HG02973 (cell line): ENCODE measurements at regions not wholly inside any gene's neighbourhood (a gene's known extent, or its start where the extent isn't known, plus 50 kb on each side); places are given as distances from the start of the nearest gene placed in this dataset.

ENCODE experiments used
- ATAC-seq: cut with Tn5 transposase; IDR thresholded peaks from one replicate; pipeline ENCODE4 v1.9.1; 2021; ENCODE audit warnings: moderate library complexity; ENCODE audit not compliant: unreplicated experiment

GRCh38 chr6:18335948-18336347 lies 51.2 kb upstream of the RNF144B start:
- ATAC-seq: no peak

GRCh38 chr6:18334251-18334650 lies 52.9 kb upstream of the RNF144B start:
- ATAC-seq: no peak

GRCh38 chr6:18330548-18331081 lies 56.5 kb upstream of the RNF144B start:
- no peak for ATAC-seq

- ATAC-seq: no peak
Measured at GRCh38 chr6:18329776-18330175, 57.4 kb upstream of the RNF144B start.

GRCh38 chr6:18328540-18328939 lies 58.6 kb upstream of the RNF144B start:
- no peak for ATAC-seq

GRCh38 chr6:18328070-18328469 lies 59.1 kb upstream of the RNF144B start:
- no peak for ATAC-seq

GRCh38 chr6:18327626-18328025 lies 59.5 kb upstream of the RNF144B start:
- no peak for ATAC-seq

GRCh38 chr6:18326980-18327379 lies 60.2 kb upstream of the RNF144B start:
- no peak for ATAC-seq

GRCh38 chr6:18326001-18326400 lies 61.1 kb upstream of the RNF144B start:
- no peak for ATAC-seq

- no peak for ATAC-seq
Measured at GRCh38 chr6:18324706-18325042, 60.3 kb upstream of the DEK start.

GRCh38 chr6:18323935-18324705 lies 59.8 kb upstream of the DEK start:
- peak; percentile 69 for ATAC-seq

GRCh38 chr6:18317850-18318249 lies 53.5 kb upstream of the DEK start:
- ATAC-seq: no peak

- ATAC-seq: no peak
Measured at GRCh38 chr6:18314317-18314997, 50.1 kb upstream of the DEK start.
